DMS53 treated with DMSO at 0.1 percent for 48 hours (cell line): ENCODE measurements at regions not wholly inside any gene's neighbourhood (a gene's known extent, or its start where the extent isn't known, plus 50 kb on each side); places are given as distances from the start of the nearest gene placed in this dataset.
"Not testable (repeated sequence)": the region's sequence is repeated elsewhere in the genome, so short reads cannot be mapped to it uniquely, and the experiment has no call there.

ENCODE experiments used
- DNase-seq: peaks from one replicate; lab custom pipeline; 2025; ENCODE audit not compliant: unreplicated experiment; lab: John Stamatoyannopoulos, UW

GRCh38 chr20:59459586-59459985 is 144.8 kb upstream of the PHACTR3 start:
- no peak for DNase-seq

- no peak for DNase-seq
Measured at GRCh38 chr20:59460352-59460751, 144.0 kb upstream of the PHACTR3 start.

- DNase-seq = no peak
Measured at GRCh38 chr20:59461526-59461925, 142.8 kb upstream of the PHACTR3 start.

GRCh38 chr20:59462249-59462648 is 142.1 kb upstream of the PHACTR3 start:
- no peak for DNase-seq

GRCh38 chr20:59463541-59463940 is 140.8 kb upstream of the PHACTR3 start:
- no peak for DNase-seq

- no peak for DNase-seq
Measured at GRCh38 chr20:59466107-59466815, 138.1 kb upstream of the PHACTR3 start.

- no peak for DNase-seq
Measured at GRCh38 chr20:59468831-59469230, 135.5 kb upstream of the PHACTR3 start.

GRCh38 chr20:59469267-59470252 is 134.8 kb upstream of the PHACTR3 start:
- DNase-seq = no peak

- DNase-seq = no peak
Measured at GRCh38 chr20:59470521-59470920, 133.8 kb upstream of the PHACTR3 start.

GRCh38 chr20:59471653-59472421 is 132.5 kb upstream of the PHACTR3 start:
- no peak for DNase-seq

- DNase-seq = no peak
Measured at GRCh38 chr20:59473742-59474141, 130.6 kb upstream of the PHACTR3 start.

- DNase-seq = no peak
Measured at GRCh38 chr20:59481067-59481466, 123.3 kb upstream of the PHACTR3 start.

- no peak for DNase-seq
Measured at GRCh38 chr20:59481477-59482018, 122.8 kb upstream of the PHACTR3 start.

- DNase-seq = no peak
Measured at GRCh38 chr20:59482351-59483187, 121.8 kb upstream of the PHACTR3 start.

- no peak for DNase-seq
Measured at GRCh38 chr20:59483481-59483880, 120.9 kb upstream of the PHACTR3 start.

GRCh38 chr20:59484228-59484627 is 120.1 kb upstream of the PHACTR3 start:
- no peak for DNase-seq

- no peak for DNase-seq
Measured at GRCh38 chr20:59485576-59486454, 118.5 kb upstream of the PHACTR3 start.

- DNase-seq = not testable (repeated sequence)
Measured at GRCh38 chr20:59488459-59488858, 115.9 kb upstream of the PHACTR3 start.
